Ramos (cell line): ENCODE measurements at regions not wholly inside any gene's neighbourhood (a gene's known extent, or its start where the extent isn't known, plus 50 kb on each side); places are given as distances from the start of the nearest gene placed in this dataset.
"Not testable (repeated sequence)": the region's sequence is repeated elsewhere in the genome, so short reads cannot be mapped to it uniquely, and the experiment has no call there.

ENCODE experiments used
- in situ Hi-C: fragments of 300-500 bp; cut with MboI; formaldehyde crosslinking; loops from one replicate; pipeline ENCODE4 v1.14.3; 2022; ENCODE audit warnings: low sequenced_read_pairs; ENCODE audit not compliant: unreplicated experiment

DNA sequence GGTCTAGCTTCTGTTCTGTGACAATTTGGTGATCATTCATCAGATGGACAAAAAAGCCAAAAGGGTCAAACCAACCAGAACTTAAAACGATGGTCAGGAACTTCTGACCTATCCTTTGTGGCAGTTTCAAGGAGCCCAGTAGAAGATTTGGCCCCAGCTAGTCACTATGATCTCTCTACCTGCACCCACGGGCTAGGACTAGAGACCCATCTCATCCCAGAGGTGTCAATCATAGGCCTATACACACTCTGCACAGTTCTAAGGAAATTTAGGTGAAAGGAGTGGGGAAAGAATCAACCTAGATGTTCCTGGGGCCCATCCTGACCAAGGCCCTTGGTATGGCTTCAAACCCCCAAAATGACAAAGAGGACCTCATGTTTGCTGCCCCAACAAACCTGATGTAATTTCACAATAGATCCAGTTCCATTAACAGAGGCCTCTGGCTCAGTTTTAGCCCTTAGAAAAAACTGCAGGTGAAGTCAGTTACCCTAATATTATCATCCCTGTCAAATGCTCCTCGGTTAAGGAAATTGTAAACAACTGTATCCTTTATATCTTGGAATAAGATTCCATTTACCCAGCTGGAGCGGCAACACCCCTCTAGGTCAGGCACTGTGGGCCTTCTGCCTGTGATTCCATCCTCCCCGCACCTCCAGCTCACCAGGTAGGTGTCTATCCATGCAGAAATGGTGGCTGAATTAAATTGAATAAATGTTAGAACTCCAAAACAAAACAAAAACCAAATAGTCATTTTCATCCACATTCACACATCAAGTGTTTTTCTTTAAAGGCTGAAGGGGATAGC lies 138.7 kb downstream of the ENC1 start:
- in situ Hi-C loops: no loop called here

DNA sequence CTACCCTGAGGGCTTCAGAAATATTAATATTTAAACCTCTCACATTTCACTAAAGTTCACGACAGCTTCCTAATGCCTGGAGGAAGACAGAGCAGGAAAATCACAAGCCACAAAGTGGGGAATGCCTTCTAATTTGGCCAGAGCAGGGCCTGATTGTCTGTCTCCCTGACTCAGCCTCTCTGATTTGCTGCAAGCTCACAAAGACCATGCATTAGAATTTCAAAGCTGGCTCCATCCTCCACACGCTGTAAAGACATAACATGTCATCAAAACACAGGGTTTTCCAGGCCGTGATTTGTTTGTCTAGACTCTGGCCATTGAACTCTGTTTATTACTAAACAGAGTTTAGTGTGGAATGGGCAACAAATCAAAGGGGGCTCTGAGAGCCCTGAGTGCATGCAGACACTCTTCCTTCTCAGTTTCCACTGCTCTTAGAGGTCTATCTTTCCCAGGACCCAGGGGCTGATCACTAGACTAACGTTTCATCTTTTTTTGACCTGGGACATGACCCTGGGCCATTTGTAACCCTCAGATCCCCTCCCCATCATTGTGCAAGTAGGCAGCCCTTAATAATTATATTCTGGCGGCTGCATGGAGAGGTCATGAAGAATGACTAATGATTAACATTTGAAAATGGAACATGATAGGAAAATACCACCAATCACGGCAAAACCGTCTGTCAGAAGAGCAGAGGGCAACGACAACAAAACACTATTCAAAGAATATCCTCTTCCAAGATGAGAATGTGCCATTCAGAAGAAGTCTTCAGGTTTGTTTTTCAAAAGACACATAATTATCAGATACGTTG lies 140.2 kb downstream of the ENC1 start:
- in situ Hi-C loops: no loop called here

DNA sequence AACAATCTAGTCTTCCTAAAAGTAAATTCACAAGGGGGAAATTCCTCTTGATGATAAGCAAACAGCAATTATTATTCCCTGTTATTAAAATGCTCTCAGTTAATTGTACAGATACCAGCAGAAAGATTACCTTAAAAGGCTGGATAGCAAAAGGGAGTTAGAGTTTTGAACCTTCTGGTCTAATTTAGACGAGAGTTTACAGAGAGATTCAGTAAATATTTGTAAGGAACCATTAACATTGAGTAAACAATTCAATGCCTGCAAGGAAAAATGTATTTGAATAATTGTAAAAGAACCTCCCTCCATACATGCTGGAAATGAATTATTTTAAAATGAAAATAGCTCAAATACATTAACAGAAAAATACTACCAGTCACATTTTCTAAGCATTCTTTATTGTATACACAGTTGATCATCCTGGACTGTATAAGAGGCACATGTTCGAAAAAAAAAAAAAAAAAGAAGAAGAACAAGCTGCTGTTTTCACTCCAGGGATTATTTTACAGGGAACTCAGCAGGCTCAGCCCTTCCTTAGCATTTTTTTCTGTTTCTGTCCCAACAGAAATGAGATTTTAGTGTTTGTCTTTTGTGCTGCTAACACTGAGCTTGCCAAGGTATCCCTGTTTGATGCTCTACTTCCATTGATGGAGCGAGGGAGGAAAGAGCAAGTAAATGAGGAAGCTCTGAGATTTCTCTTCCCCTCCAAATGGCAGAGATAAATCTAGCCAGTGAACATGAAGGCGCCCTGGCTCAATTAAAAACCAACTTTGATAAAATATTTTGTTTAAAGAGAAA lies 141.1 kb downstream of the ENC1 start:
- in situ Hi-C loops: no loop called here

DNA sequence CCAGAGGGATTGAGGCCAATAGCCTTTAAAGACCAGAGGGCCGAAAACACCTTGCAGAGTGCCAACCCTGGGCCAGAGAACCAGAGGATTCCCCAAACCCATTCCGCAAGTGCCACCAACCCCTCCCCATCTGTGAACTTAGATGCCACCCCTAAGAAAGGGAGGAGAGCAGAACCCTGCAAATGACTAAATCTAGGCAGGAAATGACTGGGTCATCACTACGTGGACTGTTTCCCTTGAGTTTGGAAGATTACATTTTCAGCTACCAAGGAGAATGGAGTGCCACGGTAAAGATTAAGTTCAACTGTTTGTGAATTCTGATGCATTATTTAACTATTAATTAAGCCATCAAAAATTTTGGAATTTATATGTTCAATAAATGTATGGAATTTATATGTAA lies 142.8 kb downstream of the ENC1 start:
- in situ Hi-C loops: no loop called here

DNA sequence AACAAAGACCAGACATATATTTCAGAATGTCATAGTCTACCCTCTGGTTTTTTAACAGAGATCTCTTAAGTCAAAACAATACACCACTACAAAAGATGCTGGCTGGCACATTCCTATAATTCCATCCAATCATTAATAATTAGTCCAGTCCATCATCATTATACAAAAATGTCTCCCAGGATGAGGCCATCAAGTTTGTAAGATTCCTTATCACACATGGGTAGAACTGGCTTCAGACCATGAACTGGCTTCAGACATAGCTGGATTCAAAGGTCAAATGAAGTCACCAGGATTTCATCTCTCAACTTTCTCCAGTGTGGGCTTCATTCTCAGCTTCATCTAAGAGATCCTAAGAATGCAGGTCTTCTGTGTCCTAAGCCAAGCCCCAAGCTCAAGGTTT lies 147.1 kb downstream of the ENC1 start:
- in situ Hi-C loops: no loop called here

DNA sequence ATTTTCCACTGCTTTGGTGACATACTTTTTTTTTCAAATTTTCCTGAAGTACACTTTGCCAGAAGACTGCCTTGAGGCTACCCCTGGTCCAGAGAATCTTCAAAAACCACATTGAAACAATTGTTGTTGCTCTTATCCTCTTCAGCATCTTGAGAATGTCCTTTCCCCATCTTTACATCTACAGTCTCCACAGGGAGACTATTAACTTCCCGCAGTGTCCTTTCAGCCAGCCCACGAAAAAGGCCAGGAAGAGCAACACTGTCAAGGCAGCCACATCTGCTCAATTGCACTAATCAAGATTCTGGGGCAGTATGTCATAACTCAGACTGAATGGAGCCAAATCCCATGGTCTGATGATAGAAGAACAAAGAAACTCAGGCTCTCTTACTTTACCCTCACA lies 148.3 kb downstream of the ENC1 start:
- in situ Hi-C loops: no loop called here

DNA sequence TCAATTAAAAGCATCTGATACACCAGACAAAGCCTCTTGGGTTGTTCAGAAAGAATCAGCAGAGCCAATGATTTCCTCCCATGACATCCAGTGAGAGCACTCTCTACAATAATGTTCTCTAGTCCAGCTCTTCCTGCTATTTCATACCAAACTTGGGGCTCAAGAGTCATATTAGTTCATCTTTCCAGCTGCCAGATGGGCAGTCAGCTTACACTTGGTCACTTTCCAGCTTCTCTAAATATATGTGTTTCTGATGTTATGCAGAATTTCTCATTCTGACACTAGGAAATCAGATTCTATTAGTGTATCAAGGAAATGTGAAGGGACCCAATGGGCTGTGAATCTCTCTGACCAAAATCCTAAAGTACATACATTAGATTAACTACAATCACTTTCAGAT lies 148.9 kb downstream of the ENC1 start:
- in situ Hi-C loops: no loop called here

DNA sequence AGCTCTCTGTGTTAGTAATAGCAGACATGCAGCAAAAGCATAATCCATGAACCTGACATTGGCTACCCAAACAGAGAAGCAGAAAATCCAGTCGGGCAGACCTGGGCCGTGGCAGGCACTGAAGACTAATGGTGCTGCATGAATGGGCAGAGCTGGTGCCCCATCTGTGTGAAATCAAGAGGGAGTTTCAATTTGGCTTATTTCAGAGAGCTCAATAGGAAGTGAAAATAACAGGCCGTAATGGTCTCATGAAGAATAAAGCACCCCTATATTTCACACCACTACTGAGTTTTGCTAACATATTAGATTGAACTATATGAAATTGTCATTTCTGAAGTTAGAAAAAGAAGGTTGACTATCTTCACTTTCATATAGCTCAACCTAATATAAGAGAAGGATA lies 149.7 kb downstream of the ENC1 start:
- in situ Hi-C loops: no loop called here

DNA sequence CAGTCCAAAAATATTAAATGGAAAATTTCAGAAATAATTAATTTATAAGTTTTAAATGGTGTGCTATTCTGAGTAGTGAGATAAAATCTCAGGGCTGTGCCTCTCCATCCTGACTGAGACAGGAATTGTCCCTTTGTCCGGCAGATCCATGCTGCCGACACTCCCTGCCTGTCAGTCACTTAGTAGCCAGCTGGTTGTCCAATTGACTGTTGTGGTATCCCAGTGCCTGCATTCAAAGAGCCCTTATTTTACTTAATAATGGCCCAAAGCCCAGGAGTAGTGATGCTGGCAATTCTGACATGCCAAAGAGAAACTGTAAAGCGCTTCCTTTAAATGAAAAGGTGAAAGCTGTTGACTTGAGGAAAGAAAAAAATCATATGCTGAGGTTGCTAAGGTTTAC lies 157.5 kb downstream of the ENC1 start:
- in situ Hi-C loops: no loop called here

DNA sequence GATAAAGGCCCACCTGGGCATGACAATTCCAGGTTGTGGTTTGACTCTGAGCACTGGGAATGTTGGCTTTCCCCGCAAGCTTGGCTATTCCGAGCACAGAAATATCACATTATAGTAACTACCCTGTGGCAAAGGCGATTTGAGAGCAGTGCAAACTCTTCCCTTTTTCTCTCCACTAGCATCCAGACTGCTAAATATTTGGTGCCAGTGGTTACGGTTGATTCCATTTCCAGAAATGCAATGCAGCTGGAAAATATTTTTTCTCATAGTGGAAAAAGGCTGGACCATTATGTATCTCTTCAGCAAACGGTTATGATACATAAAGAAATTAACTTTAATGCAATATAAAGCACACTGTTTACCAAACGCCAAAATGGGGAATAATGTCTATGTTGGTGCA lies 158.0 kb downstream of the ENC1 start:
- in situ Hi-C loops: no loop called here

DNA sequence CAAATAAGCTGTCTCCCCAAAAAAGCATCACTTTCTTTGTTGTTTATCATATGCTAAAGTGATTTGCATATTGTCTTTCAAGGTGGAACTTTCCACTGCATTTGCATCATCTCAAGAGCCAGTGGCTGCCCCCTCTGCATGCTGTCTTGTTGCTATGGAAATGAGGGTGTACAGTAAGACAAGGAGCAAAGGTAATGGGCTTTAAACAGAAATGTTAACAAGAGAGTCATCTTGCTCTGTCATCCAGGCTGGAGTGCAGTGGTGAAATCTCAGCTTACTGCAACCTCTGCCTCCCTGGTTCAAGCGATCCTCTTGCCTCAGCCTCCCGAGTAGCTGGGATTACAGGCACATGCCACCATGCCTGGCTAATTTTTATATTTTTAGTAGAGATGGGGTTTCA lies 159.2 kb downstream of the ENC1 start:
- in situ Hi-C loops: not testable (repeated sequence)

DNA sequence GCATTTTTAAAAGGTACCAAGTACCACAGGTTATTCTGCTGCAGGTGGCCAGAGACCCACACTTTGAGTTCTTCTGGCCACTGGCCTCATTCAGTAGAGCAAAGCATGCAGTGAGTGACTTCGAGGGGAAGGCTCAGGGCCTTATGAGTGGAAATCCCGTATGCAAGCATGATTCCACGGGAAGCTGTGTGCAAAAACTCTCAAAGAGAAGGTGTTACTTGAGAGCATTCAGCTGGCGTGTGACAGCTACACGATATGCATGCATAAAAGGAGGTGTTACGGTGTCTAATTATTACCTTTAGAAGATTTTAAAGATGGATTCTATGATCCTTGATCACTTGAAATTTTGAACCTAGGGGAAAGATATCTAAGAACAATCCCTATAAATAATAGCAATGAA lies 160.3 kb downstream of the ENC1 start:
- in situ Hi-C loops: no loop called here

DNA sequence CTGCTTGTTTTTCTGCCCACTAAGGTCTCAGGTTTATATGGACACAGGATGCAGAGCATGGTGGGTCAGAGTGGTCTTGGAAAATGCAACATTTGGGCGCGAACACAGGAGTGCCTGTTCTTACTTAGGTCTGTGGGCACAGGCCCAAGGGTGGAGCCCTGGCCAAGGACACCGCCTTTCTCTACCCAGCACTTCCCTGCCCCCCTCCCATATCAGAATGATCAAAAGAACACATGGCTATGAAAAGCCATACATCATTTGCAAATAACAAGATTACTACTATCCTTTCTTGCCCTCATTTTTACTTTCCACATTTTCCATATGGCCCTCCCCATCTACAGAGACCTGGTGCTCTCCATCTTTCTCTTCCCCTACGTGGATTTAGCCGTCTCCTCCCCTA lies 162.2 kb downstream of the ENC1 start:
- in situ Hi-C loops: no loop called here

DNA sequence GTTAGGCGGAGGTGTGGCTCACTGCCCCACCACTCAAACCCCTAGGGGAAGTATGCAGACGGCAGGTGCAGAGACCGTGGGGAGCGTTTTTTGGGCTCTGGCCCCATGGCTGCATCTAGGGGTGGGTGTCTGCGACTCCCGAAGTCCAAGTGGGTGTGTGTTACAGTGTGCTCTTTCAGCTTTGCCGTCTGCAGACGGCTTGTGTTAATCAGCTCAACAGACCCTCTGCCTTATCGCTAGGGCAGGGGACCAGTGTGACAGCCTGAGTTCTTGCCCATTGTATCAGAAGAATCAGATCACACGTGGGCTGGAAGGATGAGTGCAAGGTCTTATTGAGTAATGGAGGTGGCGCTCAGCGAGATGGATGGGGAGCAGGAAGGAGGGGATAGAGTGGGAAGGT lies 162.8 kb downstream of the ENC1 start:
- in situ Hi-C loops: no loop called here

DNA sequence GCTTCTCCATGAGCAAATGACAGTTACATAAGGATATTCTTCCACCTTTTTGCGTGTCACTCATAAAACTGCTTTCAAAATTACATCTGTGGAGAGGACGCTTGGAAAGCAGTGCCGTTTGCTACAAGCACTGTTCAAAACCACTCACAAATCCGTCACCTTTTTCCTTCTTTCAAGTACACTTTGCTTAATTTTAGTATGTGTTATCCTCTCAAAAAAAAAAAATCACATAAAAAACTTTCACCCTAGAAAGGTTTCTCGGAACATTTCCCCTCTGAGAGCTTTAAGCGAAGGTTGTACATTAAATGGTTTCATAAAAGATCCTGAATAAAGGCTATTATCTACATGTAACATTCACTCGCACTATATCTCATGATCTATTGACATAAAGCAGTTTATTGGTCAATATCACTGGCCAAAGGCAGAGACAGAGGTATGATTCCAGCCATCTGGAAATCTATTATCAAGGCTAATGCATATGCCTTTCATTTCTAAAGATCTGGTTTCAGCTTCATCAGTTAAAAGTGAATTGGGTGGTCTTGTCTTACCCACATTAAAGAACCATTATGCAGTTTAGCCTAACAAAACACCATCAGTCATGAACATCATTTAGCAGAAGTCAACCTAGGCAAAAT lies 163.6 kb downstream of the ENC1 start:
- in situ Hi-C loops: no loop called here

DNA sequence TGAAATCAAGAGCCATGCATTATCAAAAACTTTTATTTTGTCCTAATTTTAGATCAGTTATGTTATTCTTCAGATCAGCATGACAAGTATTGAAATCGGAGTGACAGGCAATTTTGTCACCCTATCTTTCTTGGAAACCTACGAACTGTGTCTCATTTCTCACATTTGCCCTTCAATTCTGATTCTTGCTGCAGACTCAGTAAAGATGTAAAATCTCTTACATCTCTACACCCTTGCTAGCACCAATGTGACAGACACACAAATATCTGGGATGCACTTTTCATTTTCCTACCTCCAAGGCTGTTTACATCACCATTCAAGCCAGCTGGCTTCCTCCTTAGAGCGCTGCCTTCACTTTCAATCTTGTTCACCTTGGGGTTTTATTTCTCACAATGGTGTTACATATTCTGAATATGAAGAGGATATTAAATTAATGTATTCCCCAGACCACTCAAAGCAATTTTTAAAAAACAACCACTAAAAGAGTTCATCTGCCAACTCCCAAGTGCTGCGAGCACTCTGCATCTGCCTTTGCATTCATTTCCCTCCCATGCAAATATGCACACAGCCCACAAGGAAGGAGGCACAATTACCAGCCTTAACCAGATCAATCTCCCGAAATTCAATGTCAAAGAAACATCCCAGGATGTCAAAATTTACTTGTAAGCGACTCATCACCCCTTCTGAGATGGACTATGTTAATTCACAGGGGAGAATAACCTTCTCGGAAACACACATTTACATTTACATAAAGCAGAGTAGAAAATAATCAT lies 164.3 kb downstream of the ENC1 start:
- in situ Hi-C loops: no loop called here

DNA sequence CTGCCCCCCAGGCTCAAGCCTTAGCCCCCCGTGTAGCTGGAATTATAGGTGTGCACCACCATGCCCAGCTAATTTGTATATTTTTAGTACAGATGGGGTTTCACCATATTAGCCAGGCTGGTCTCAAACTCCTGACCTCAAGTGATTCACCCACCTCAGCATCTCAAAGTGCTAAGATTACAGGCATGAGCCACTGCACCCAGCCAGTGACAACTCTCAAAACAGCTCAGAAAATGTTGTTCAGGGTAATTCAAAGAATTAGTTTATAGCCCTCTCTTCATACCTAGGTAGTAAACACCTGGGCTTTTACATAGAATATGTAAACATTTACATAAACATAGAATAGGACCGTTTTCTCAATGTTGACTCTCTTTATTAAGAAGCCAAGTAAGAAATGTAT lies 168.7 kb downstream of the ENC1 start:
- in situ Hi-C loops: no loop called here

DNA sequence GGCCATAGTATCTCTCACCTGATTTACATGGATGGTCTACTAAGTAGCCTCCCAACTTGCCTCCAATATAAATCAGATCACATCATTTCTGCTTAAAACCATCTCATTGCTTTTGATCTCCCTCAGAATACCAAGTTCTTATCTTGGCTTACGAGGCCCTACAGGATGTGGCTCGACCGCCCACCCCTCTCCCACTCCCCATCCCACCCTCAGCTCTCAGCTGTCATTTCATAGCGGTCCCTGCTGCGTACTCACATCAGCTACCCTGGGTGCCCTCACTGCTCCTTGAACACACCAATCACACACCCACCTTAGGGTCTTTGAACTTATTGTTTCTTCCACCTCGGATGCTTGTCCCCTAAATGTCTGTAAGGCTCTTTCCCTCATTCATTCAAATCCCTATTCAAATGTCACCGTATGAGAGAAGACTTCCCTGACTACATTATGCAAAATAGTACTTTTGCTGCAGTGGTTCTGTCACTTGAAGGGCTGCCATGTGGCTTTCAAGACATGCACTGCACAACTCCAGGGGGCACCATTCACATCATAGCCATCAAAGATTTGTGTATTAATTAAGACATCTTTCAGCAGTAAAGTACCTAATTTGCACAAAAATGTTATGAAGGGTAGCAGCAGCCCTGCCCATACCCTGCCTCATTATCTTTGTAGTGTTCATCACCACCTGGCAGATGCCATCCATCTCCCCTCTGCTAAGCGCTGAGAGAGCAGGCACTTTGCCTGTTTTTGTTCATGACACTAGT lies 171.1 kb downstream of the ENC1 start:
- in situ Hi-C loops: no loop called here

DNA sequence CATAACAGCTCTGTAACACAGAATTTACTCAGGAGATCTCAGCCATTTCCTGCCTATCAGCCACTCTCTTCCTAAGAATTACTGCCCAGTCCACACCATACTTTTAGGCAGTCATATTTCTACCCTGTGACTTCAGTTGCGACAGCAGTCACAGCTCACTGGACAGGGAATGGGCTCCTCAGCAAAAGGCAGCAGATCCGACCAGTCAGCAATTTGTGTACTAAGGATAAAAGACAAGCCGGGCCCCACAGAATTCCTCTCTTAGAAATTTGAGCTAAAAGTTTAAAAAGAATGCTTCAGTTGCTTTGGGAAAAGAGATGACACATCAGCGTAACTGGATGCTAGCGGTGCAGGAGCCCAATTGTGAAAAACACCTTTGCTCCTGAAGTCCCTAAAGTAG lies 172.1 kb downstream of the ENC1 start:
- in situ Hi-C loops: no loop called here
